ENCODE measurements at regions not wholly inside any gene's neighbourhood (a gene's known extent, or its start where the extent isn't known, plus 50 kb on each side); places are given as distances from the start of the nearest gene placed in this dataset.

- in situ Hi-C loops (cut with MboI; ENCODE audit: low sequenced_read_pairs): no loop called here
Observed at GRCh38 chr20:39480276-39481043, 518.3 kb downstream of the DHX35 start.

DNA sequence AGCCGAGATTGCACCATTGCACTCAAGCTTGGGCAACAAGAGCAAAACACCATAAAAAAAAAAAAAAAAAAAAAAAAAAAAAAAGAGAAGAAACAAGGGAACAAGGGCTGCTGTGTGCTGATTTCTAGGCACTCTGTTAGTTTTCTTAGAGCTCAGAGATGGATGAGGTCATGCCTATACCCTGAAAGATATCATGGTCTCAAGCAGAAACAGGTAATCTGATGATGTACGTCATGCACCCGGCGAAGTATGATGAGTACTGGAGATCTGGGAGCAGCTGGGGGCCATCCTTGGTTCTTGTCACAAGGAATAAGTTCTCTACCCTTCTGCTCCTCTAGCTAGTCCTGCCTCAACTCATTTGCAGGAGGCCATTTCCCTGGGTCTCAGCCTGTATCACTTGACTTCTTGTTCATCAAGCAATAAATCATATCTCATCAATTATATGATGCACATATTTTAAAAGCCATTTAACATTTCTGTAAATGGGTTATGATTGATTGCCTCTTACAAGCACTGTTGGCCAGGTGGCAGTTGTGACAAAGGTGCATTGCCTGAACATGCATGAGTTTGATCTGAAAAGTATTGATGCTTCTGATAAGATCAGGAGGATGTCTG, 517.2 kb downstream of the DHX35 start:
- in situ Hi-C loops (cut with MboI; ENCODE audit: low sequenced_read_pairs): no loop called here

GRCh38 chr20:39474879-39475278, 512.7 kb downstream of the DHX35 start:
- in situ Hi-C loops (cut with MboI; ENCODE audit: low sequenced_read_pairs): no loop called here

DNA sequence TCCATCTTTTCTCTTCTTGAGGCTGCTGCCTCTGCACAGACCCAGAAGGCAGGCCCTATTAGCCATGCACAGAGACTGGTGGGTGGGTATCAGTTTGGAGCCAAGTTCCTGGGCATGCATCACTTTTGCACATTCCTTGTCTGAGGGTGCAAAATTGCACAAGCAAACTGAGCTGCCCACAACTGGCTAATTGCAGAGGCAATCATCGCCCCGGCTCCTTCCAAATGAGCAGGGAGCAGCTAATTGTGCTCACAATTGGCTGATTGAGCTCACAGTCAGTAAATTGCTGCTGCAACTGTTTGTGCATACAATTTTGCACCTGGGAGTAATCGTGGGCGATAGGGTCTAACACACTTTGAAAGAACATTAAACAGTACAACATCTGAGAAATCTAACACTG, 511.4 kb downstream of the DHX35 start:
- in situ Hi-C loops (cut with MboI; ENCODE audit: low sequenced_read_pairs): no loop called here

DNA sequence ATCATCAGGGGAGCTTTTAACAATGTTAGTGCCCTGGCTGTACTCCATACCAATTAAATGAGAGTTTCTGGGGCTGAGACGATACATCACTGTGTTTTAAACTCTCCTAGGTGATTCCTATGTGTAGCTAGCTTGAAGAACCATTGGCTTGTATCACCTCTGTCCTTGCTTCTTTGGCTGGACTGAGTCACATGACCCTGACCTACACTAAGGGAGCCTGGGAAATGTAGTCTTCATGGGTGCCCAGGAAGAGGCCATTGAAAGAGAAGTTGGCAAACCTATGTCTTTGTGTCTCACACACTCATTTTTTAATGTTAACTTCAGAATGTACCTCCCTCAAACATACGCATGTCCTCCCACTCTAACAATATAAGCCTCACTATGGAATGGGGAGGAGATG, 506.6 kb downstream of the DHX35 start:
- in situ Hi-C loops (cut with MboI; ENCODE audit: low sequenced_read_pairs): no loop called here

DNA sequence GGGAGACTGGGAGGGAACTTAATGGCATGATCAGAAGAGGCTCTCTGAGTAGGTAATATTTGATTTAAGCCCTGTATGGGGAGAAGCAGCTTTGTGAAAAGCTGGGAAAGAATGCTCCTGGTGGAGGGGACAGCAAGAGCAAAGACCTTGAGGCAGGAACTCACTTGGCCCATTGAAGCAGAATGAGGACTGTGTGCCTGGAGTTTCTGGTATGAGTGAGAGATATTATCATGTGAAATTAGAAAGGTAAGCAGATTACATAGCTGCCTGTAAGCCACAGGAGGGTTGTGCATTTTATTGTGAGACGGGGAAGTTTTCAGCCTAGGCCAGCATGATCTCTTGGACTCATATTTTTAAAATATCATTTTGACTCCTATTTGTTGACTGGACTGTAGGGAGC, 502.1 kb downstream of the DHX35 start:
- in situ Hi-C loops (cut with MboI; ENCODE audit: low sequenced_read_pairs): no loop called here

- in situ Hi-C loops (cut with MboI; ENCODE audit: low sequenced_read_pairs): no loop called here
Observed at GRCh38 chr20:39462416-39462945, 500.3 kb downstream of the DHX35 start.

DNA sequence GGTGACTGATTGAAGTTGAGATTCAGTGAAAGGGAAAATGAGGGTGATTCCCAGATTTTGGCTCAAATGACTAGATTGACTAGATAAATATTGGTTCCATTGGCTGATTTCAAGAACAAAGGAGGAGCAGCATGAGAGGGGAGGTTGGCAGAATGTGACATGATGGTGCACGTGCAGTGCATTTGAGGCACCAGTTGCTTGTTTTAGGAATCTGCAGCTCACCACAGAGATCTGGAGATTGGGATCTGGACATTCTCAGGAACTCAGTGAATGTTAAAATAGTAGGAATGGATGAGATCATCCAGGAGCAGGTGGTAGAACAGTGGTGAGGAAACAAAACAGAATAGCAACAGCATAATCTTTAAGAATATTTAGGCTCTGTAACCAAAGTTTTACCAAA, 496.3 kb downstream of the DHX35 start:
- in situ Hi-C loops (cut with MboI; ENCODE audit: low sequenced_read_pairs): no loop called here

GRCh38 chr20:39453890-39454289, 491.7 kb downstream of the DHX35 start:
- in situ Hi-C loops (cut with MboI; ENCODE audit: low sequenced_read_pairs): no loop called here

- in situ Hi-C loops (cut with MboI; ENCODE audit: low sequenced_read_pairs): no loop called here
Observed at GRCh38 chr20:39452583-39453340, 490.6 kb downstream of the DHX35 start.

DNA sequence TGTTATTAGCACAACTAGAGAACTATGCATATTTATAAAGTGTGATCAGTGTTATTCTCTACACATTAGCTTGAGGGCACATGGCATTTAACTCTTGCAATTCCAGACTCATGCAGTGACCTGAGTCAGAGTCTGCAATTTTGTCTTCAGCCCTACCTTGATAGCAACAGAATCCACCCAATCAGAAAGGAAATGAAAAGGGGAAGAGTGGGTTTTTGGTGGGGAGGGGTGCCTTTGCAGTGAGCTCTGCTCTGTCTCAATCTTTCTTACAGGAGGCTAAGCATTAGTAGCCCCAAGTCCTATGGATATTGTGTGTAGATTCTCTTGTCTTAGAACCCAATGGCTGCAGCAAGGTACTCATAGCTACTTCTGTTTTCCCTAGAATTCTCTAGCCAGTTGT, 489.2 kb downstream of the DHX35 start:
- in situ Hi-C loops (cut with MboI; ENCODE audit: low sequenced_read_pairs): no loop called here

DNA sequence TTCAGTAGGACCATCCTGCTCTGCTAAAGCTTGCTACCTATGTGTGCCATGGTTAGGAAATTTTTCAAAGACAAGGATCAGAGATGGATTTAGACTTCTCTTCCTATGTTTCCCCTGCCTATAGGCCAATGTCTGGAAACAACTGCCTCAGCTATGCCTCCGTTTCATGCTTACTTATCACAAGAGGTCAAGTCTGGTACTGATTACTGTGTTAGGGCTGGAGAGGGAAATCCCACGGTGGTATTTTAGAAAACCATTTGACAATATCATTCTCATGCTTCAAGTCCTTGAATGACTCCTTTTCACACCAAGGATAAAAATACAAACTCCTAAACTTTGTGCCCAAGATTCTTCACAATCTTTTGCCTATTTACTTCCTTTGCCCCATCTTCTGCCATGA, 484.3 kb downstream of the DHX35 start:
- in situ Hi-C loops (cut with MboI; ENCODE audit: low sequenced_read_pairs): no loop called here

DNA sequence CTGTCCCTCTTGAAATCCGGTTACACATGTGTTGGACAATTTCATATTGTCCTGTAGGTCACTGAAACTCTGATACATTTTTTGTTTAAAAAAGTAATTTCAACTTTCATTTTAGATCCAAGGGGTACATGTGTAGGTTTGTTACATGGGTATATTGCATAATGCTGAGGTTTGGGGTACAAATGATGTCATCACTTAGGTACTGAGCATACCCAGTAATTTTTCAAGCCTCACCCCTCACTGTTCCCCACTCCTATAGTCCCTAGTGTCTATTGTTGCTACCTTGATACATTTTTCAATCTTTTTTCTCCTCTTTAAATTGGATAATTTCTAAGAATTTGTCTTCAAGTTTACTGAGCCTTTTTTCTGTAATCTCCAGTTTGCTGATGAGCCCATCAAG, 483.0 kb downstream of the DHX35 start:
- in situ Hi-C loops (cut with MboI; ENCODE audit: low sequenced_read_pairs): no loop called here

GRCh38 chr20:39433466-39433865, 471.3 kb downstream of the DHX35 start:
- in situ Hi-C loops (cut with MboI; ENCODE audit: low sequenced_read_pairs): no loop called here

- in situ Hi-C loops (cut with MboI; ENCODE audit: low sequenced_read_pairs): no loop called here
Observed at GRCh38 chr20:39431091-39431880, 469.1 kb downstream of the DHX35 start.

DNA sequence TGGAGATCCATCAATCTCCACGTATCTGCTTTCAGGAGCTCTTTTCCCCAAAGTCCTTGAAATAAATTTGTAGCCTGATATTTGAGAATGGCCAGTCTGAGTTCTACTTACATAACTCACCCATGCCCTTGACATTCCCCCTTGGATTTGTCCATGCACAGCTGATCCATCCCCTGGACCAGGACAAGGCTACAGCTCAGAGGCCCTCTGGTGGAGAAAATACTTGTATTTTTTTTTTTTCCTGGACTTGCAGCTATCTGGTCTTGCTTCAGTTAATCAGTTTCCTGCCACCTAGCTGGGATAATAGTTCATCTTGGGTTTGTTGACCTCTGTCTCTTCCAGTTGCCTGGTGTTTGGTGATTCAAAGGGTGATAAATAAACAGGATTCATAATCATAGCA, 467.6 kb downstream of the DHX35 start:
- in situ Hi-C loops (cut with MboI; ENCODE audit: low sequenced_read_pairs): no loop called here

DNA sequence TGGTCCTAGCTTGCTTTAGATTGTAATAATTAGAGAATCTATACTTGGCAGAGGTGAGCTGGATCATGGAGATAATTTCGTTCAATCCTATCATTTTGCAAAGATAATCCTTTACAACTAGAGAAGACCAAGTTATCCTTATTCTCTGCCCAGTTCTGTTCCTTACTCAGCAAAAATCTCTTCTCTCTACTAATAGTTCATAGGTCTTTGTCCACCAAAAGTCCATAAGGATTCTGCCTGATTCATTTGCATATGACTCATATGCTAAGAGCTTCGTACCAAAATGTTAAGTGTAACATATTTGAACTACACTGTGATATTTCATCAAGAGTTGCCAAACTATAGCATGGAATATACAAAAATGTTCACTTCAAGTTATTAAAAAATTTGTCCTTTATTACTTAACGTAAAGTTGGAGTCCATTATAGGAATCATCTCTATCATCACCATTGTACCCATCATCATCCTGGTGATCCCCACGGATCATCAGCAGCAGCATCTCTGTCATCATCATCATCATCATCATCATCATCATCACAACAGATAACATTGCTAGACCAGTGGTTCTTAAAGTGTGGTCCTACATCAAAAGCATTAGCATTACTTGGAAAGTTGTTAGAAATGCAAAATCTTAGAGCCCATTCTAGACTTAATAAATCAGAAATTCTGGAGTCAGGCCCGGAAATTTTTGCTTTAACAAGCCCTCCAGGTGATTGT, 463.0 kb downstream of the DHX35 start:
- in situ Hi-C loops (cut with MboI; ENCODE audit: low sequenced_read_pairs): no loop called here

DNA sequence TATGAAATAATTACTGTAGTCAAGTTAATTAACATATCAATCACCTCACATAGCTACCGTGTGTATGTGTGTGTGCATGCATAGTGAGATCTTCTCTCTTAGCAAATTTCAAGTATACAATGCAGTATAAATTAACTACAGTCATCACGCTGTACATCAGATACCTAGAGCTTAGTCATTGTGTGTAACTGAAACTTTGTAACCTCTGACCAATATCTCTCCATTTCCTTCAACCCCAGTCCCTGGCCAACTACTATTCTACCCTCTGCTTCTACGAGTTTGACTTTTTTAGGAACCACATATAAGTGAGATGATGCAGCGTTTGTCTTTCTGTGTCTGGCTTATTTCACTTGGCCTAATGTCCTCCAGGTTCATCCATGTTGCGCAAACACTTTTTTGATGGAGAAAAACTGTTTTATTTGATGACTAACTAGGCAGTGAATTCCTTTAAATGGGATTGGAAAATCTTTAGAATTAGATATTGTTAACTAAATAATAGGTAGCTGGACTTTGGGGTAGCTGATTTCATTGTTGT, 459.5 kb downstream of the DHX35 start:
- in situ Hi-C loops (cut with MboI; ENCODE audit: low sequenced_read_pairs): no loop called here

DNA sequence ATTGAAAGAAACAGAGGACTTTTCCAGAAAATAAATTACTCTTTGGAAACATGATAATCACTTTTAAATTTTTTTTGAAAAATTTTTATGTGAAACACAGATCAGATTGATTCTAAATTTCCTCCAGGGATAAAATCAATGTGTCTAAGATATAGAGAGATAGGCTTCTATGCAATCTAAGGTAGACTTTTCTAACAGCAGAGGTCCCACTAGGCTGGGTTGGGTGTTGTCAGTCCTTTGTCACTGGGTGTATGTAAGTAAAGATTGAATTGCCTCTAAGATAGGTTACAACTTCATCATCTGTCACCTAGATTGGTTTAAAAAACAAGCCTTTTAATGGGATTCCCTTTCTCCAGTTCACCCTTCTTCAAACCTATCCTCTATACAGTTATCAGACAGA, 449.9 kb downstream of the DHX35 start:
- in situ Hi-C loops (cut with MboI; ENCODE audit: low sequenced_read_pairs): no loop called here

GRCh38 chr20:39399463-39399862, 437.3 kb downstream of the DHX35 start:
- in situ Hi-C loops (cut with MboI; ENCODE audit: low sequenced_read_pairs): no loop called here
